ENCODE measurements at regions not wholly inside any gene's neighbourhood (a gene's known extent, or its start where the extent isn't known, plus 50 kb on each side); places are given as distances from the start of the nearest gene placed in this dataset.

GRCh38 chr5:173527671-173528070, 88.8 kb downstream of the BOD1 start:
- no peak for FAIRE-seq

- no peak for FAIRE-seq
These were observed 92.3 kb downstream of the BOD1 start for GRCh38 chr5:173524136-173524535.

GRCh38 chr5:173523388-173523787, 93.1 kb downstream of the BOD1 start:
- FAIRE-seq, result no peak

GRCh38 chr5:173522518-173522917, 93.9 kb downstream of the BOD1 start:
- FAIRE-seq, result no peak

- FAIRE-seq, result no peak
These were observed 97.6 kb downstream of the BOD1 start for GRCh38 chr5:173518856-173519255.

GRCh38 chr5:173517648-173518047, 98.8 kb downstream of the BOD1 start:
- FAIRE-seq, result no peak

GRCh38 chr5:173515526-173515925, 100.9 kb downstream of the BOD1 start:
- no peak for FAIRE-seq

- FAIRE-seq, result no peak
These were observed 101.8 kb downstream of the BOD1 start for GRCh38 chr5:173514661-173515060.

- no peak for FAIRE-seq
These were observed 102.9 kb downstream of the BOD1 start for GRCh38 chr5:173513521-173513991.

GRCh38 chr5:173512637-173513435, 103.6 kb downstream of the BOD1 start:
- FAIRE-seq, result no peak

GRCh38 chr5:173509060-173509459, 107.4 kb downstream of the BOD1 start:
- no peak for FAIRE-seq

- no peak for FAIRE-seq
These were observed 109.3 kb downstream of the BOD1 start for GRCh38 chr5:173507171-173507570.

- FAIRE-seq, result no peak
These were observed 110.8 kb downstream of the BOD1 start for GRCh38 chr5:173505634-173506033.

GRCh38 chr5:173501922-173502321, 114.5 kb downstream of the BOD1 start:
- FAIRE-seq, result no peak

GRCh38 chr5:173501271-173501670, 115.2 kb downstream of the BOD1 start:
- no peak for FAIRE-seq

GRCh38 chr5:173500213-173500560, 116.3 kb downstream of the BOD1 start:
- no peak for FAIRE-seq

- no peak for FAIRE-seq
These were observed 116.8 kb downstream of the BOD1 start for GRCh38 chr5:173499471-173500212.

GRCh38 chr5:173498739-173499470, 117.5 kb downstream of the BOD1 start:
- no peak for FAIRE-seq

GRCh38 chr5:173498286-173498685, 118.2 kb downstream of the BOD1 start:
- FAIRE-seq, result no peak

- no peak for FAIRE-seq
These were observed 118.8 kb downstream of the BOD1 start for GRCh38 chr5:173497685-173498084.

GRCh38 chr5:173496883-173497255, 119.6 kb downstream of the BOD1 start:
- no peak for FAIRE-seq

GRCh38 chr5:173496129-173496882, 120.1 kb downstream of the BOD1 start:
- FAIRE-seq, result no peak

All from endometrium (tissue), 2 donors.